GM12891 (cell line): ENCODE measurements at regions not wholly inside any gene's neighbourhood (a gene's known extent, or its start where the extent isn't known, plus 50 kb on each side); places are given as distances from the start of the nearest gene placed in this dataset.

Source experiments
- PAX5 ChIP-seq: IDR thresholded peaks from 2 replicates; pipeline ENCODE4 v1.6.1; 2011; ENCODE audit warnings: low read length, moderate library complexity, mild to moderate bottlenecking; ENCODE audit not compliant: insufficient read depth, severe bottlenecking
- POLR2A ChIP-seq: IDR thresholded peaks from 2 replicates; pipeline ENCODE4 v1.6.1; 2011; ENCODE audit warnings: low read depth, low read length, control low read depth
- POLR2AphosphoS5 ChIP-seq: IDR thresholded peaks from 2 replicates; pipeline ENCODE4 v1.6.1; 2011; ENCODE audit warnings: low read depth, low read length, control low read depth
- POU2F2 ChIP-seq: IDR thresholded peaks from 2 replicates; pipeline ENCODE4 v1.6.1; 2011; ENCODE audit warnings: low read depth, mild to moderate bottlenecking, control low read depth, low read length, moderate library complexity
- SPI1 ChIP-seq: IDR thresholded peaks from 2 replicates; pipeline ENCODE4 v1.6.1; 2011; ENCODE audit warnings: low read depth, low read length, control low read depth
- TAF1 ChIP-seq: IDR thresholded peaks from 2 replicates; pipeline ENCODE4 v1.6.1; 2011; ENCODE audit warnings: low read depth, low read length, control low read depth

DNA sequence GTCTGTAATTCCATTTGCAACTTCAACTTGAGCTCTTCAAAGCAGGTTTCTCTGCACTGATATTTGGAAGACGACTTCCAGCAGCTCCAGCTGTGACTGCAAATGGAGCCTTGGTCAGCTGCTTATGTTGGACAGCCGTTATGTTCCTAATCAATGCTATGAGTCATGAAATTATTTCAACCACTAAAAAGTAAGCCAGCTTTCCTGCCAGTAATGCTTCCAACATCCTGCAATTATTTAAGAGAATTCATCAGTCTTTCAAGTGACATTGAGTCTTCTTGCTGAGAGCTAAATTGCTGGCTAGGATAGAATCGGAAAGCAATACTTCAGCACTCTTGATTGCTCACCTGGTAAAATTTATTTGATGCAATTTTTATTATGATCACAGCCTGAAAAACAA is 375.7 kb downstream of the MMUT start:
- TF ChIP-seq POLR2AphosphoS5: no peak
- TF ChIP-seq POLR2A: no peak
- no peak for TF ChIP-seq TAF1
- no peak for TF ChIP-seq POU2F2
- no peak for TF ChIP-seq PAX5
- no peak for TF ChIP-seq SPI1
